RKO (cell line): ENCODE measurements at regions not wholly inside any gene's neighbourhood (a gene's known extent, or its start where the extent isn't known, plus 50 kb on each side); places are given as distances from the start of the nearest gene placed in this dataset.
"Not testable (repeated sequence)": the region's sequence is repeated elsewhere in the genome, so short reads cannot be mapped to it uniquely, and the experiment has no call there.

Experiments used
- DNase-seq: peaks from one replicate; pipeline ENCODE4 v3.0.0-alpha.2; 2016; ENCODE audit warnings: low spot score

GRCh38 chr15:96582473-96582872 is 252.0 kb downstream of the NR2F2 start:
- no peak for DNase-seq

GRCh38 chr15:96583671-96584070 is 253.2 kb downstream of the NR2F2 start:
- DNase-seq, result no peak

- peak; percentile 5 for DNase-seq
Observed at GRCh38 chr15:96585484-96586386, 255.2 kb downstream of the NR2F2 start.

GRCh38 chr15:96586901-96587300 is 256.4 kb downstream of the NR2F2 start:
- no peak for DNase-seq

- DNase-seq, result no peak
Observed at GRCh38 chr15:96589864-96590263, 259.4 kb downstream of the NR2F2 start.

- DNase-seq, result no peak
Observed at GRCh38 chr15:96593735-96594134, 263.2 kb downstream of the NR2F2 start.

- DNase-seq, result no peak
Observed at GRCh38 chr15:96595951-96596350, 265.5 kb downstream of the NR2F2 start.

- no peak for DNase-seq
Observed at GRCh38 chr15:96598514-96598913, 268.0 kb downstream of the NR2F2 start.

GRCh38 chr15:96599268-96599667 is 268.8 kb downstream of the NR2F2 start:
- no peak for DNase-seq

GRCh38 chr15:96600350-96600749 is 269.9 kb downstream of the NR2F2 start:
- DNase-seq, result no peak

GRCh38 chr15:96606617-96607016 is 276.1 kb downstream of the NR2F2 start:
- no peak for DNase-seq

- DNase-seq, result no peak
Observed at GRCh38 chr15:96610757-96611156, 280.3 kb downstream of the NR2F2 start.

GRCh38 chr15:96612917-96613316 is 282.4 kb downstream of the NR2F2 start:
- no peak for DNase-seq

GRCh38 chr15:96619174-96619573 is 288.7 kb downstream of the NR2F2 start:
- no peak for DNase-seq

GRCh38 chr15:96622714-96623113 is 292.2 kb downstream of the NR2F2 start:
- DNase-seq, result peak; percentile 4

GRCh38 chr15:96625256-96625655 is 294.8 kb downstream of the NR2F2 start:
- peak; percentile 11 for DNase-seq

- no peak for DNase-seq
Observed at GRCh38 chr15:96627031-96627568, 296.6 kb downstream of the NR2F2 start.

GRCh38 chr15:96629511-96629910 is 299.0 kb downstream of the NR2F2 start:
- DNase-seq, result no peak

GRCh38 chr15:96638793-96639192 is 308.3 kb downstream of the NR2F2 start:
- DNase-seq, result no peak

- no peak for DNase-seq
Observed at GRCh38 chr15:96645796-96646195, 315.3 kb downstream of the NR2F2 start.

- no peak for DNase-seq
Observed at GRCh38 chr15:96648866-96649265, 318.4 kb downstream of the NR2F2 start.

GRCh38 chr15:96657096-96657495 is 326.6 kb downstream of the NR2F2 start:
- DNase-seq, result no peak

GRCh38 chr15:96666979-96667378 is 336.5 kb downstream of the NR2F2 start:
- not testable (repeated sequence) for DNase-seq

GRCh38 chr15:96670389-96670788 is 339.9 kb downstream of the NR2F2 start:
- DNase-seq, result no peak
